Transverse colon (tissue), 4 donors: ENCODE measurements at regions not wholly inside any gene's neighbourhood (a gene's known extent, or its start where the extent isn't known, plus 50 kb on each side); places are given as distances from the start of the nearest gene placed in this dataset.

Experiments
- CTCF ChIP-seq, 5 experiments: fragments of 200-600 bp in 3 of 5; fragments of 450-650 bp in 2 of 5; sonication (generic) in 3 of 5; IDR thresholded peaks; 1 replicate in 2 of 5; 2 replicates in 3 of 5; pipeline ENCODE4 v1.5.1; 2016 to 2017; ENCODE audit warnings: antibody characterized with exemption in 5 of 5, inconsistent platforms in 3 of 5, mild to moderate bottlenecking in 2 of 5, moderate library complexity in 1 of 5
- POLR2A ChIP-seq: fragments of 450-650 bp; IDR thresholded peaks from one replicate; pipeline ENCODE4 v1.6.1; 2016; ENCODE audit warnings: antibody characterized with exemption, mild to moderate bottlenecking, moderate library complexity
- POLR2AphosphoS5 ChIP-seq, 3 donors: sonication (generic); formaldehyde crosslinking; IDR thresholded peaks; one replicate each; pipeline ENCODE4 v1.6.1; 2016; ENCODE audit warnings: antibody characterized with exemption in 3 of 3

GRCh38 chr15:62903437-62903836 is 139.1 kb upstream of the TPM1 start:
- no peak for TF ChIP-seq CTCF (IDR thresholded peaks at IDR 0.05)
- no peak for TF ChIP-seq POLR2AphosphoS5 (IDR thresholded peaks at IDR 0.05)
- no peak for TF ChIP-seq POLR2A
